HEK293 (cell line): ENCODE measurements at regions not wholly inside any gene's neighbourhood (a gene's known extent, or its start where the extent isn't known, plus 50 kb on each side); places are given as distances from the start of the nearest gene placed in this dataset.

Experiments
- CTCF ChIA-PET: fragments of 350-600 bp; formaldehyde crosslinking; extraction: SDS; loops from one replicate; lab custom pipeline; 2021; ENCODE audit warnings: antibody characterized with exemption; lab: Yijun Ruan, JAX
- POLR2A ChIA-PET: fragments of 300-600 bp; formaldehyde crosslinking; extraction: SDS; loops from one replicate; lab custom pipeline; 2020; ENCODE audit warnings: antibody characterized with exemption, inconsistent platforms; lab: Yijun Ruan, JAX
- H3K27ac ChIP-seq: fragments of 200-500 bp; sonication (Bioruptor generic); 2 replicates; pipeline ENCODE4 v1.5.1; 2014; ENCODE audit warnings: low read depth, low read length, control low read depth, inconsistent platforms; ENCODE audit errors: extremely low read depth
- H3K36me3 ChIP-seq, 2 experiments: fragments of 200-500 bp in 1 of 2; sonication (Bioruptor generic) in 1 of 2; 1 replicate in 1 of 2; 2 replicates in 1 of 2; pipeline ENCODE4 v1.5.1; 2014 to 2017; ENCODE audit warnings: inconsistent platforms in 2 of 2, low read length in 2 of 2; ENCODE audit not compliant: control insufficient read depth in 2 of 2, insufficient read depth in 1 of 2
- H3K4me1 ChIP-seq: fragments of 200-500 bp; sonication (Bioruptor generic); 2 replicates; pipeline ENCODE4 v1.5.1; 2014; ENCODE audit warnings: mild to moderate bottlenecking, low read length, inconsistent platforms; ENCODE audit not compliant: control insufficient read depth, insufficient read depth
- H3K4me3 ChIP-seq: 2 replicates; pipeline ENCODE4 v1.5.1; 2011; ENCODE audit warnings: low read depth, mild to moderate bottlenecking, control low read depth, low read length, moderate library complexity
- H3K9me3 ChIP-seq: fragments of 200-500 bp; sonication (Bioruptor generic); 2 replicates; pipeline ENCODE4 v1.5.1; 2014; ENCODE audit warnings: low read depth, low read length, inconsistent platforms; ENCODE audit not compliant: control insufficient read depth, insufficient read depth
- GFI1B ChIP-seq: fragments of 450-650 bp; formaldehyde crosslinking; IDR thresholded peaks from 2 replicates; pipeline ENCODE4 v1.5.1; 2016; ENCODE audit warnings: missing biosample characterization, missing genetic modification characterization
- KLF10 ChIP-seq: fragments of 450-650 bp; IDR thresholded peaks from 2 replicates; pipeline ENCODE4 v1.5.1; 2018; ENCODE audit warnings: missing biosample characterization, mild to moderate bottlenecking, missing genetic modification characterization
- KLF16 ChIP-seq: fragments of 450-650 bp; formaldehyde crosslinking; IDR thresholded peaks from 2 replicates; pipeline ENCODE4 v1.5.1; 2017; ENCODE audit warnings: missing biosample characterization, missing genetic modification characterization
- KLF17 ChIP-seq: fragments of 450-650 bp; formaldehyde crosslinking; IDR thresholded peaks from 2 replicates; pipeline ENCODE4 v1.5.1; 2016; ENCODE audit warnings: missing biosample characterization, missing genetic modification characterization
- PRDM4 ChIP-seq: fragments of 450-650 bp; formaldehyde crosslinking; IDR thresholded peaks from 2 replicates; pipeline ENCODE4 v1.5.1; 2017; ENCODE audit warnings: missing biosample characterization, missing genetic modification characterization
- PRDM6 ChIP-seq: fragments of 450-650 bp; formaldehyde crosslinking; IDR thresholded peaks from 2 replicates; pipeline ENCODE4 v1.5.1; 2017; ENCODE audit warnings: missing biosample characterization, missing genetic modification characterization
- REST ChIP-seq: fragments of 450-650 bp; formaldehyde crosslinking; IDR thresholded peaks from 2 replicates; pipeline ENCODE4 v1.5.1; 2016; ENCODE audit warnings: missing biosample characterization, missing genetic modification characterization
- SCRT1 ChIP-seq: fragments of 450-650 bp; formaldehyde crosslinking; IDR thresholded peaks from 2 replicates; pipeline ENCODE4 v1.5.1; 2016; ENCODE audit warnings: missing biosample characterization, missing genetic modification characterization, borderline replicate concordance
- SP7 ChIP-seq: fragments of 450-650 bp; formaldehyde crosslinking; IDR thresholded peaks from 2 replicates; pipeline ENCODE4 v1.5.1; 2016; ENCODE audit warnings: missing biosample characterization, missing genetic modification characterization
- ZBTB48 ChIP-seq: fragments of 450-650 bp; formaldehyde crosslinking; IDR thresholded peaks from 2 replicates; pipeline ENCODE4 v1.5.1; 2016; ENCODE audit warnings: missing biosample characterization, missing genetic modification characterization
- ZBTB6 ChIP-seq: fragments of 450-650 bp; formaldehyde crosslinking; IDR thresholded peaks from 2 replicates; pipeline ENCODE4 v1.5.1; 2017; ENCODE audit warnings: missing biosample characterization, missing genetic modification characterization
- ZNF157 ChIP-seq: fragments of 450-650 bp; formaldehyde crosslinking; IDR thresholded peaks from 2 replicates; pipeline ENCODE4 v1.5.1; 2016; ENCODE audit warnings: missing biosample characterization, missing genetic modification characterization
- ZNF16 ChIP-seq: fragments of 450-650 bp; formaldehyde crosslinking; IDR thresholded peaks from 2 replicates; pipeline ENCODE4 v1.5.1; 2016; ENCODE audit warnings: low read depth, missing biosample characterization, missing genetic modification characterization
- ZNF350 ChIP-seq: fragments of 450-650 bp; formaldehyde crosslinking; IDR thresholded peaks from 2 replicates; pipeline ENCODE4 v1.5.0; 2017; ENCODE audit warnings: missing biosample characterization, mild to moderate bottlenecking, missing genetic modification characterization
- ZNF548 ChIP-seq: fragments of 450-650 bp; formaldehyde crosslinking; IDR thresholded peaks from 2 replicates; pipeline ENCODE4 v1.5.1; 2016; ENCODE audit warnings: missing biosample characterization, missing genetic modification characterization
- ZNF660 ChIP-seq: fragments of 450-650 bp; IDR thresholded peaks from 2 replicates; pipeline ENCODE4 v1.5.1; 2018; ENCODE audit warnings: missing biosample characterization, mild to moderate bottlenecking, missing genetic modification characterization
- ZNF670 ChIP-seq: fragments of 450-650 bp; formaldehyde crosslinking; IDR thresholded peaks from 2 replicates; pipeline ENCODE4 v1.5.1; 2016; ENCODE audit warnings: missing biosample characterization, missing genetic modification characterization, low read depth
- ZNF707 ChIP-seq: fragments of 450-650 bp; formaldehyde crosslinking; IDR thresholded peaks from 2 replicates; pipeline ENCODE4 v1.5.1; 2016; ENCODE audit warnings: missing biosample characterization, missing genetic modification characterization
- ZNF768 ChIP-seq: fragments of 450-650 bp; formaldehyde crosslinking; IDR thresholded peaks from 2 replicates; pipeline ENCODE4 v1.5.1; 2018; ENCODE audit warnings: missing biosample characterization, mild to moderate bottlenecking, missing genetic modification characterization
- ZNF791 ChIP-seq: fragments of 450-650 bp; formaldehyde crosslinking; IDR thresholded peaks from 2 replicates; pipeline ENCODE4 v1.5.1; 2016; ENCODE audit warnings: missing biosample characterization, missing genetic modification characterization
- ZSCAN16 ChIP-seq: fragments of 450-650 bp; formaldehyde crosslinking; IDR thresholded peaks from 2 replicates; pipeline ENCODE4 v1.5.1; 2016; ENCODE audit warnings: missing biosample characterization, missing genetic modification characterization

GRCh38 chr2:12116228-12116750 is 369.9 kb downstream of the LPIN1 start:
- ChIA-PET CTCF (no interaction called here), POLR2A (no interaction called here)
- Histone ChIP-seq H3K4me3 (no peak overlapping the region), H3K36me3 (no peaks in the 10 kb centered on the region), H3K9me3 (no peaks in the 10 kb centered on the region), H3K27ac (no peak overlapping the region), H3K4me1 (peaks cover 6% of the 10 kb centered on the region; the same call in 1 of the 2 replicates)
- TF ChIP-seq ZNF157 (tag by site-specific recombination) (no peak), ZNF791 (no peak), ZNF707 (no peak), ZNF16 (tag by site-specific recombination) (no peak), ZNF350 (no peak), ZNF670 (tag by site-specific recombination) (no peak), ZBTB48 (tag by site-specific recombination) (no peak), PRDM6 (no peak), PRDM4 (no peak), KLF10 (no peak), ZSCAN16 (tag by site-specific recombination) (no peak), SP7 (tag by site-specific recombination) (no peak), SCRT1 (tag by site-specific recombination) (no peak), REST (tag by site-specific recombination) (no peak), GFI1B (tag by site-specific recombination) (no peak), ZNF768 (tag by site-specific recombination) (no peak), KLF17 (no peak)

- H3K27ac ChIP-seq, result no peak overlapping the region
- ChIA-PET CTCF (no interaction called here), POLR2A (no interaction called here)
- TF ChIP-seq ZNF660 (no peak), SP7 (tag by site-specific recombination) (0 out of 2 replicates have a peak, but pooled peaks have one; percentile 16), KLF16 (no peak), ZNF548 (tag by site-specific recombination) (no peak), ZBTB6 (tag by site-specific recombination) (no peak)
- no peak overlapping the region for H3K4me3 ChIP-seq
- H3K36me3 ChIP-seq, result no peaks in the 10 kb centered on the region
- no peaks in the 10 kb centered on the region for H3K9me3 ChIP-seq
- peaks cover 6% of the 10 kb centered on the region; the same call in 1 of the 2 replicates for H3K4me1 ChIP-seq
Measured at GRCh38 chr2:12119841-12120240, 373.4 kb downstream of the LPIN1 start.
